M059J (cell line): ENCODE measurements at regions not wholly inside any gene's neighbourhood (a gene's known extent, or its start where the extent isn't known, plus 50 kb on each side); places are given as distances from the start of the nearest gene placed in this dataset.

ENCODE experiments used
- DNase-seq: peaks from one replicate; pipeline ENCODE4 v3.0.0-alpha.2; 2012; ENCODE audit warnings: low read depth

GRCh38 chr11:29353833-29354232, 663.0 kb downstream of the KCNA4 start:
- no peak for DNase-seq

GRCh38 chr11:29352273-29352795, 664.5 kb downstream of the KCNA4 start:
- DNase-seq: no peak

- DNase-seq: no peak
These were observed 665.4 kb downstream of the KCNA4 start for GRCh38 chr11:29351301-29351873.

GRCh38 chr11:29343465-29344333, 673.1 kb downstream of the KCNA4 start:
- peak; percentile 56 for DNase-seq

GRCh38 chr11:29336727-29337575, 679.9 kb downstream of the KCNA4 start:
- DNase-seq: peak; percentile 74

- DNase-seq: no peak
These were observed 682.1 kb downstream of the KCNA4 start for GRCh38 chr11:29334776-29335130.

- peak; percentile 75 for DNase-seq
These were observed 682.6 kb downstream of the KCNA4 start for GRCh38 chr11:29333993-29334775.

GRCh38 chr11:29331451-29332010, 685.3 kb downstream of the KCNA4 start:
- no peak for DNase-seq

- peak; percentile 84 for DNase-seq
These were observed 687.8 kb downstream of the KCNA4 start for GRCh38 chr11:29328961-29329441.

GRCh38 chr11:29327891-29328290, 688.9 kb downstream of the KCNA4 start:
- DNase-seq: no peak

- DNase-seq: no peak
These were observed 690.1 kb downstream of the KCNA4 start for GRCh38 chr11:29326757-29327156.

- no peak for DNase-seq
These were observed 692.5 kb downstream of the KCNA4 start for GRCh38 chr11:29324328-29324727.

GRCh38 chr11:29321293-29322132, 695.3 kb downstream of the KCNA4 start:
- peak; percentile 94 for DNase-seq

- no peak for DNase-seq
These were observed 696.6 kb downstream of the KCNA4 start for GRCh38 chr11:29320196-29320595.

GRCh38 chr11:29319210-29319609, 697.6 kb downstream of the KCNA4 start:
- no peak for DNase-seq

- peak; percentile 79 for DNase-seq
These were observed 698.5 kb downstream of the KCNA4 start for GRCh38 chr11:29318134-29318845.

GRCh38 chr11:29317694-29318093, 699.1 kb downstream of the KCNA4 start:
- DNase-seq: peak; percentile 35

- DNase-seq: no peak
These were observed 701.6 kb downstream of the KCNA4 start for GRCh38 chr11:29315275-29315674.

GRCh38 chr11:29314211-29314610, 702.6 kb downstream of the KCNA4 start:
- no peak for DNase-seq
